ENCODE measurements at regions not wholly inside any gene's neighbourhood (a gene's known extent, or its start where the extent isn't known, plus 50 kb on each side); places are given as distances from the start of the nearest gene placed in this dataset.

DNA sequence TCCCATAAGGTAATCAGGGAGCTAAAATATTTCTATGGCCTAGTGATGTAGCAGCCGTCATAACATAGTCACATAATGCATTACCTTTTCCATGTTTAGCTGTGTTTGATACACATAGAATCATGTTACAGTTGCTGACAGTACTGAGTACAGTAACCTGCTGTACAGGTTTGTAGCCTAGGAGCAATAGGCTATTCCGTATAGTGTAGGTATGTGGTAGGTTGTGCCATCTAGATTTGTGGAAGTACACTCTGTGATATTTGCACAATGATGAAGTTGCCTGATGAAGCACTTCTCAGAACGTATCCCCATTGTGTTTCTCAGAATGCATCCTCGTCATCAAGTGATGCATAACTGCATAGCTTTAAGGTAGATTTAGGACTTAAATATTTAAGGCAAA lies 495.6 kb upstream of the ZFP42 start:
- TF ChIP-seq EZH2 (IDR thresholded peaks at IDR 0.05; ENCODE audit: borderline replicate concordance, low read depth, low read length, poor library complexity, severe bottlenecking) (no peak), CTCF (conservative IDR thresholded peaks at IDR 0.05; ENCODE audit: low read depth, low read length) (no peak)

Data from A673 (cell line).